Activated T-cell treated with anti-CD3 and anti-CD28 coated beads for 4 hours (primary cell): ENCODE measurements at regions not wholly inside any gene's neighbourhood (a gene's known extent, or its start where the extent isn't known, plus 50 kb on each side); places are given as distances from the start of the nearest gene placed in this dataset.

Experiments used
- DNase-seq: peaks from one replicate; pipeline ENCODE4 v3.0.0-alpha.2; 2020

DNA sequence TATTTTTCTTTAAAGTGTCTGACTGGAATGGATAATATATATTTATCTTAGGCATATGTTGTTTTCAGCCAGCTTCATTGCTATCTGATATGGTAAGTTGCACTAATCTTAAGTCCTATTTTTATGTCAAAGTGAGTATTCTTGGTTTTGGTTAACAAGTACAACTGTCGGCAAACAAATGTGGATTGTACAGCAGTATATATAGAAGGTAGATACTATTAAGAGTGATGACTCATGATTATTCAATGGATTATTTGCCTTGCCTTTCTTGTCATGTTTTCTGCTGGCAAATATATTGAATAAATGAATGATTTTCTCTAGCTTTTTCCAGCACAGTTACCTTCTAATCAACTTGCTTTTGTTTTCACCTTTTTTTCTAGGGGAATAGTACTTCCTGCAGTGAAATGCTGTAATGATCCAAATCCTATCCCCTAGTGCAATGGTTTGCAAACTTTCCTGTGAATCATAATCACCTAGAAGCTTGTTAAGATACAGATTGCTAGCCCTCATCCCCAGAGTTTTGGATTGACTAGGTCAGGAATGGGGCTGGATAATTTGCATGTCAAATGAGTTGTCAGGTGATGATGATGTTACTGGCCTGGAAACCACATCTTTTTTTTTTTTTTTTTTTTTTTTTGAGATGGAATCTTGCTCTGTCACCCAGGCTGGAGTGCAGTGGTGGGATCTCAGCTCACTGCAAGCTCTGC, 60.8 kb upstream of the ARRDC3 start:
- no peak for DNase-seq

- DNase-seq: no peak
Observed at GRCh38 chr5:91443023-91443422, 59.9 kb upstream of the ARRDC3 start.

- DNase-seq: no peak
Observed at GRCh38 chr5:91441082-91441481, 58.0 kb upstream of the ARRDC3 start.

GRCh38 chr5:91438871-91439270, 55.8 kb upstream of the ARRDC3 start:
- DNase-seq: no peak

GRCh38 chr5:91436241-91436640, 53.1 kb upstream of the ARRDC3 start:
- no peak for DNase-seq

DNA sequence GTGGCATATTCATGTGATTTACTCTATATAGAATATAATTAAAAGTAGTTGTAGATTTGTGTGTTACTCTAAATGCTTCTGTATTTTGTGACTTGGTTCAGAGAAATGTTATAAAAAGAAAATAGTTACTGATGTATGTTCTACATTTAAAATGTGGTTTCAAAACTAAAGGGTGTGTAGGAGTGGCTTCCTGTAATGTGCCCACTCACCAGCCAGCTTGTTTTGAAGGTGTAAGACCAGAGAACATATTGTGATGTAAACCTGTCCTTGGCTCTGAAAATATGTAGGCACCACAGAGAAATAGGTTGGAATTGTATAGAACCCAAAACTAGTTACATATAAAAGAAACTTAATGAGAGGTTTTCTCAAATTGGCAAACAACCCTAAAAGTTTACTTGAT, 51.2 kb upstream of the ARRDC3 start:
- DNase-seq: peak; percentile 14

DNA sequence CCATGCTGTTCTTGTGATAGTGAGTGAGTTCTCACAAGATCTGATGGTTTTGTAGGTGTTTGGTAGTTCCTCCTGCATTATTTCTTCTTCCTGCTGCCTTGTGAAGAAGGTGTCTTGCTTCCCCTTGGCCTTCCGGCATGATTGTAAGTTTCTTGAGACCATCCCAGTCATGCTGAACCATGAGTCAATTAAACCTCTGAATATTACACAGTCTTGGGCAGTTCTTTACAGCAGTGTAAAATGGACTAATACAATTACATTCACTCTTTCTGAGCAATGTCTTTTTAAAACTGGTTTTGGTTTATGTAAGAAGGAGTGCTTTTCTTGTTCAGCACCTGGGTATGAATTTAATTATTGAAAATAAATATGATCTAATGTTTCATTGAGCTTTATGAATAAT, 50.7 kb upstream of the ARRDC3 start:
- DNase-seq: no peak
